ENCODE measurements at regions not wholly inside any gene's neighbourhood (a gene's known extent, or its start where the extent isn't known, plus 50 kb on each side); places are given as distances from the start of the nearest gene placed in this dataset.

- TF ChIP-seq CTCF (IDR thresholded peaks at IDR 0.05) (no peak), POLR2A (IDR thresholded peaks at IDR 0.05) (no peak)
Measured at GRCh38 chr2:120986898-120987650, 251.4 kb downstream of the GLI2 start.
